H1 (cell line): ENCODE measurements at regions not wholly inside any gene's neighbourhood (a gene's known extent, or its start where the extent isn't known, plus 50 kb on each side); places are given as distances from the start of the nearest gene placed in this dataset.

Experiments
- CTCF ChIA-PET: fragments of 300-600 bp; sonication (Branson Sonifier 250); formaldehyde crosslinking; loops from one replicate; lab custom pipeline; 2021; ENCODE audit not compliant: partially characterized antibody; lab: Charles Lee
- POLR2A ChIA-PET: fragments of 300-600 bp; sonication (Branson Sonifier 250); formaldehyde crosslinking; loops from one replicate; lab custom pipeline; 2021; ENCODE audit warnings: inconsistent platforms; ENCODE audit not compliant: partially characterized antibody; lab: Charles Lee
- DNase-seq, 2 experiments: peaks; one replicate each; pipeline versions ENCODE4 v3.0.0 to v3.0.0-alpha.2; 2010 to 2022; ENCODE audit warnings: low spot score in 2 of 2, low read depth in 1 of 2, mixed read lengths in 1 of 2
- FAIRE-seq: peaks from 2 replicates; lab custom pipeline; 2011; peaks lifted over from hg19 to GRCh38; lab: Jason Lieb, UNC
- H2AFZ ChIP-seq: 2 replicates; pipeline ENCODE4 v1.8.1; 2012; ENCODE audit warnings: low read length, inconsistent platforms
- H2AK5ac ChIP-seq: 2 replicates; pipeline ENCODE4 v1.6.1; 2013; ENCODE audit warnings: low read depth, low read length
- H2BK120ac ChIP-seq: replicated peaks from 2 replicates; pipeline ENCODE3; 2013; ENCODE audit warnings: low read depth, low read length, inconsistent platforms
- H2BK12ac ChIP-seq: 2 replicates; pipeline ENCODE4 v1.6.1; 2013; ENCODE audit warnings: low read depth, low read length
- H2BK15ac ChIP-seq: 2 replicates; pipeline ENCODE4 v1.6.1; 2013; ENCODE audit warnings: low read length
- H2BK20ac ChIP-seq: 2 replicates; pipeline ENCODE4 v1.6.1; 2013; ENCODE audit warnings: low read length
- H2BK5ac ChIP-seq: 2 replicates; pipeline ENCODE4 v1.6.1; 2013; ENCODE audit warnings: low read depth, low read length
- H3K14ac ChIP-seq: 2 replicates; pipeline ENCODE4 v1.6.1; 2013; ENCODE audit warnings: inconsistent platforms; ENCODE audit not compliant: insufficient read length
- H3K18ac ChIP-seq: 2 replicates; pipeline ENCODE4 v1.6.1; 2013; ENCODE audit warnings: low read length; ENCODE audit errors: extremely low read depth
- H3K23ac ChIP-seq: 2 replicates; pipeline ENCODE4 v1.6.1; 2013; ENCODE audit warnings: inconsistent platforms; ENCODE audit not compliant: insufficient read length
- H3K23me2 ChIP-seq: 2 replicates; pipeline ENCODE4 v1.6.1; 2013; ENCODE audit warnings: low read depth, low read length
- H3K27ac ChIP-seq: 2 replicates; pipeline ENCODE4 v1.6.1; 2011; ENCODE audit warnings: low read depth, low read length, inconsistent platforms
- H3K27me3 ChIP-seq, 4 experiments: replicated peaks in 1 of 4; 1 replicate in 1 of 4; 2 replicates in 3 of 4; pipeline versions ENCODE4 v1.6.1 to v1.8.1; 2011 to 2013; ENCODE audit warnings: low read length in 3 of 4, mild to moderate bottlenecking in 3 of 4, inconsistent platforms in 2 of 4, mixed read lengths in 2 of 4, moderate library complexity in 1 of 4; ENCODE audit not compliant: control insufficient read depth in 3 of 4, insufficient read depth in 3 of 4; ENCODE audit errors: extremely low read depth in 1 of 4
- H3K36me3 ChIP-seq, 4 experiments: 2 replicates each; pipeline versions ENCODE4 v1.6.1 to v1.8.1; 2011 to 2013; ENCODE audit warnings: mild to moderate bottlenecking in 4 of 4, low read length in 3 of 4, moderate library complexity in 2 of 4, control low read depth in 1 of 4, inconsistent platforms in 1 of 4; ENCODE audit not compliant: insufficient read depth in 4 of 4, control insufficient read depth in 2 of 4
- H3K4ac ChIP-seq: replicated peaks from 2 replicates; pipeline ENCODE3; 2013; ENCODE audit warnings: low read length, low read depth, mixed read lengths, inconsistent platforms; ENCODE audit not compliant: insufficient read length
- H3K4me1 ChIP-seq, 4 experiments: replicated peaks in 1 of 4; 1 replicate in 1 of 4; 2 replicates in 3 of 4; pipeline versions ENCODE4 v1.6.1 to v1.8.1; 2011 to 2013; ENCODE audit warnings: low read length in 3 of 4, inconsistent platforms in 2 of 4, mixed read lengths in 1 of 4; ENCODE audit not compliant: insufficient read depth in 4 of 4, control insufficient read depth in 3 of 4
- H3K4me2 ChIP-seq, 2 experiments: 2 replicates each; pipeline versions ENCODE4 v1.6.1 to v1.8.1; 2011 to 2013; ENCODE audit warnings: low read depth in 2 of 2, low read length in 2 of 2, control low read depth in 1 of 2, inconsistent platforms in 1 of 2, mild to moderate bottlenecking in 1 of 2; ENCODE audit not compliant: insufficient read depth in 1 of 2
- H3K4me3 ChIP-seq, 4 experiments: fragments of 200-600, 300-600 bp in 1 of 4; sonication (generic), shearing (Covaris generic), sonication (Bioruptor Twin) in 1 of 4; 2 replicates each; pipeline versions ENCODE4 v1.5.1 to v1.8.1; 2011 to 2016; ENCODE audit warnings: low read length in 4 of 4, low read depth in 3 of 4, control low read depth in 2 of 4, inconsistent platforms in 2 of 4, mild to moderate bottlenecking in 2 of 4, mixed read lengths in 1 of 4, moderate library complexity in 1 of 4; ENCODE audit not compliant: insufficient read depth in 2 of 4; ENCODE audit errors: extremely low read depth in 1 of 4
- H3K56ac ChIP-seq: replicated peaks from 2 replicates; pipeline ENCODE3; 2013; ENCODE audit warnings: low read depth, mild to moderate bottlenecking, mixed read lengths, low read length, inconsistent platforms; ENCODE audit not compliant: insufficient read length
- H3K79me1 ChIP-seq: 2 replicates; pipeline ENCODE4 v1.6.1; 2013; ENCODE audit warnings: low read depth, low read length, control low read depth
- H3K79me2 ChIP-seq, 2 experiments: 2 replicates each; pipeline versions ENCODE4 v1.6.1 to v1.8.1; 2012 to 2013; ENCODE audit warnings: low read length in 2 of 2, mild to moderate bottlenecking in 2 of 2, inconsistent platforms in 1 of 2; ENCODE audit not compliant: insufficient read depth in 2 of 2, control insufficient read depth in 1 of 2
- H3K9ac ChIP-seq, 4 experiments: replicated peaks in 1 of 4; 1 replicate in 1 of 4; 2 replicates in 3 of 4; pipeline versions ENCODE4 v1.6.1 to v1.8.1; 2011 to 2013; ENCODE audit warnings: low read depth in 3 of 4, low read length in 3 of 4, control low read depth in 2 of 4, mild to moderate bottlenecking in 2 of 4, moderate library complexity in 2 of 4, inconsistent platforms in 1 of 4; ENCODE audit errors: extremely low read depth in 1 of 4
- H3K9me3 ChIP-seq, 2 experiments: 2 replicates each; pipeline versions ENCODE4 v1.6.1 to v1.8.1; 2012 to 2013; ENCODE audit warnings: mild to moderate bottlenecking in 2 of 2, moderate library complexity in 2 of 2, control low read depth in 1 of 2, inconsistent platforms in 1 of 2, low read depth in 1 of 2, low read length in 1 of 2, mixed read lengths in 1 of 2; ENCODE audit not compliant: insufficient read depth in 2 of 2
- H4K20me1 ChIP-seq, 2 experiments: replicated peaks in 1 of 2; 2 replicates each; pipeline versions ENCODE3 to v1.8.1; 2011 to 2013; ENCODE audit warnings: inconsistent platforms in 2 of 2, low read length in 2 of 2, mild to moderate bottlenecking in 1 of 2; ENCODE audit not compliant: insufficient read depth in 2 of 2, control insufficient read depth in 1 of 2
- H4K5ac ChIP-seq: 2 replicates; pipeline ENCODE4 v1.6.1; 2013; ENCODE audit warnings: low read length, low read depth, mixed read lengths, inconsistent platforms; ENCODE audit not compliant: insufficient read length
- H4K8ac ChIP-seq: 2 replicates; pipeline ENCODE4 v1.8.0; 2013; ENCODE audit warnings: mild to moderate bottlenecking, moderate library complexity, low read length, inconsistent platforms; ENCODE audit not compliant: insufficient read depth; ENCODE audit errors: extremely low read depth
- H4K91ac ChIP-seq: replicated peaks from 2 replicates; pipeline ENCODE3; 2013; ENCODE audit warnings: low read length, mixed read lengths, inconsistent platforms; ENCODE audit not compliant: insufficient read length
- ASH2L ChIP-seq: fragments of 200-600, 300-600 bp; sonication (generic); IDR thresholded peaks from one replicate; pipeline ENCODE4 v1.7.1; 2017; ENCODE audit warnings: low read length
- BACH1 ChIP-seq: IDR thresholded peaks from 2 replicates; pipeline ENCODE4 v1.6.1; 2012; ENCODE audit warnings: low read length, improper control_type of control experiment
- KDM1A ChIP-seq: fragments of 200-600, 300-600 bp; sonication (generic); IDR thresholded peaks from 2 replicates; pipeline ENCODE4 v1.7.1; 2016; ENCODE audit warnings: mild to moderate bottlenecking, low read length, borderline replicate concordance
- MAFK ChIP-seq: IDR thresholded peaks from 2 replicates; pipeline ENCODE4 v1.6.1; 2012; ENCODE audit warnings: low read depth, mild to moderate bottlenecking, improper control_type of control experiment, low read length
- POU5F1 ChIP-seq: IDR thresholded peaks from 2 replicates; pipeline ENCODE4 v1.6.1; 2011; ENCODE audit warnings: low read depth, mild to moderate bottlenecking, low read length, moderate library complexity
- RNF2 ChIP-seq: fragments of 200-900, 300-1000 bp; sonication (generic); IDR thresholded peaks from 2 replicates; pipeline ENCODE4 v1.7.1; 2016; ENCODE audit warnings: borderline replicate concordance, low read depth, mild to moderate bottlenecking, antibody characterized with exemption, low read length; ENCODE audit not compliant: poor library complexity, severe bottlenecking; ENCODE audit errors: missing control alignments
- SAP30 ChIP-seq: fragments of 300-600 bp; sonication (generic); IDR thresholded peaks from 2 replicates; pipeline ENCODE4 v1.7.1; 2012; ENCODE audit warnings: low read length, moderate library complexity, mild to moderate bottlenecking, inconsistent platforms; ENCODE audit not compliant: insufficient read depth, insufficient replicate concordance
- SIN3A ChIP-seq, 2 experiments: IDR thresholded peaks in 1 of 2; conservative IDR thresholded peaks in 1 of 2; 2 replicates each; pipeline ENCODE4 v1.6.1; 2011 to 2012; ENCODE audit warnings: low read length in 2 of 2, improper control_type of control experiment in 1 of 2, low read depth in 1 of 2, mild to moderate bottlenecking in 1 of 2
- SP2 ChIP-seq: IDR thresholded peaks from 2 replicates; pipeline ENCODE4 v1.6.1; 2012; ENCODE audit warnings: mild to moderate bottlenecking, low read length, inconsistent platforms
- WGBS, 2 experiments: shearing (Covaris generic) in 1 of 2; methylation state at CpG; one replicate each; pipeline versions ENCODE4 v1.1.6 to v1.1.7; 2013 to 2015; ENCODE audit warnings: low lambda C conversion rate in 2 of 2, mixed read lengths in 2 of 2, inconsistent platforms in 1 of 2, low coverage in 1 of 2, missing lambda C conversion rate in 1 of 2; ENCODE audit not compliant: insufficient replicate concordance in 2 of 2, insufficient coverage in 1 of 2, insufficient read length in 1 of 2; ENCODE audit errors: extremely low coverage in 1 of 2, missing lambda C conversion rate in 1 of 2; 5-methylcytosine and 5-hydroxymethylcytosine counted together

GRCh38 chr17:77035526-77035925, 105.2 kb upstream of the SEC14L1 start:
- H2BK12ac ChIP-seq: no peak overlapping the region
- H3K36me3 ChIP-seq: no peaks in the 10 kb centered on the region
- no peaks in the 10 kb centered on the region for H3K79me1 ChIP-seq
- H3K79me2 ChIP-seq: no peaks in the 10 kb centered on the region
- no peak overlapping the region for H4K5ac ChIP-seq
- H3K27me3 ChIP-seq: no peaks in the 10 kb centered on the region
- H4K91ac ChIP-seq: no peak overlapping the region
- H3K18ac ChIP-seq: no peak overlapping the region
- H2BK15ac ChIP-seq: no peak overlapping the region
- no peak overlapping the region for H2AK5ac ChIP-seq
- no peak overlapping the region for H3K4me2 ChIP-seq
- H3K14ac ChIP-seq: no peak overlapping the region
- H2BK5ac ChIP-seq: no peak overlapping the region
- TF ChIP-seq ASH2L (no peak), POU5F1 (no peak), BACH1 (no peak), SAP30 (no peak), RNF2 (no peak), SP2 (no peak), KDM1A (no peak), MAFK (no peak), SIN3A (conservative IDR thresholded peaks at IDR 0.05 in 1 of 2, IDR thresholded peaks at IDR 0.05 in 1 of 2; ENCODE audit: low read depth in 1 of 2, low read length in 2 of 2) (no peak)
- H4K20me1 ChIP-seq: no peaks in the 10 kb centered on the region
- no peak overlapping the region for H3K4me3 ChIP-seq
- H3K27ac ChIP-seq: no peak overlapping the region
- POLR2A ChIA-PET: no interaction called here
- FAIRE-seq: no peak
- H3K4me1 ChIP-seq: no peaks in the 10 kb centered on the region
- no peak overlapping the region for H3K23ac ChIP-seq
- no peaks in the 10 kb centered on the region for H3K23me2 ChIP-seq
- no peak overlapping the region for H2BK120ac ChIP-seq
- no peak overlapping the region for H3K4ac ChIP-seq
- no peak overlapping the region for H3K9ac ChIP-seq
- no peak for DNase-seq
- no peak overlapping the region for H2BK20ac ChIP-seq
- 92% methylated on average over 6 of the region's 6 CpGs; no CpG with 5 or more reads in 1 of the 2 experiments for WGBS, 2 experiments
- H3K56ac ChIP-seq: no peak overlapping the region
- H4K8ac ChIP-seq: no peak overlapping the region; the same call in 1 of the 2 replicates
- CTCF ChIA-PET: interaction anchor here (0.7 to 5.3 kb wide), 6 partner anchors 14 to 168 kb away, joined by 3 to 25 read pairs (median 4); no protein-coding TSS in a partner anchor
- H3K9me3 ChIP-seq: peaks cover 2 to 6% of the 10 kb centered on the region in 2 experiments; a peak in 3 of 4 replicates
- H2AFZ ChIP-seq: no peak overlapping the region
